ENCODE measurements at regions not wholly inside any gene's neighbourhood (a gene's known extent, or its start where the extent isn't known, plus 50 kb on each side); places are given as distances from the start of the nearest gene placed in this dataset.

GRCh38 chr5:115424446-115424845 lies 120.1 kb downstream of the FEM1C start:
- Histone ChIP-seq H3K27ac (ENCODE audit: low read depth in 1 of 2, low read length in 2 of 2) (no peak overlapping the region), H3K4me3 (ENCODE audit: low read depth in 1 of 3, low read length in 3 of 3) (no peak overlapping the region), H3K4me1 (ENCODE audit: control insufficient read depth in 4 of 4, insufficient read depth in 4 of 4, low read length in 3 of 4) (no peaks in the 10 kb centered on the region), H3K27me3 (ENCODE audit: control insufficient read depth in 4 of 4, insufficient read depth in 4 of 4, low read length in 3 of 4) (no peaks in the 10 kb centered on the region), H3K9me3 (ENCODE audit: control insufficient read depth in 4 of 4, low read length in 3 of 4) (no peaks in the 10 kb centered on the region), H3K36me3 (ENCODE audit: control insufficient read depth in 4 of 4, insufficient read depth in 3 of 4, low read depth in 1 of 4, low read length in 3 of 4) (no peaks in the 10 kb centered on the region), H3K9ac (ENCODE audit: low read depth in 1 of 2, low read length in 2 of 2) (no peak overlapping the region)
- DNase-seq (ENCODE audit: low spot score): no peak
- TF ChIP-seq RXRA (IDR thresholded peaks at IDR 0.05) (no peak), EGR1 (IDR thresholded peaks at IDR 0.05; ENCODE audit: low read depth in 2 of 2) (no peak), HNF4G (IDR thresholded peaks at IDR 0.05) (no peak), JUND (IDR thresholded peaks at IDR 0.05) (no peak), SP1 (IDR thresholded peaks at IDR 0.05) (no peak), MAX (IDR thresholded peaks at IDR 0.05) (no peak), YY1 (IDR thresholded peaks at IDR 0.05) (no peak), FOXA2 (IDR thresholded peaks at IDR 0.05) (no peak)
- TF ChIP-seq, protein P1, sequence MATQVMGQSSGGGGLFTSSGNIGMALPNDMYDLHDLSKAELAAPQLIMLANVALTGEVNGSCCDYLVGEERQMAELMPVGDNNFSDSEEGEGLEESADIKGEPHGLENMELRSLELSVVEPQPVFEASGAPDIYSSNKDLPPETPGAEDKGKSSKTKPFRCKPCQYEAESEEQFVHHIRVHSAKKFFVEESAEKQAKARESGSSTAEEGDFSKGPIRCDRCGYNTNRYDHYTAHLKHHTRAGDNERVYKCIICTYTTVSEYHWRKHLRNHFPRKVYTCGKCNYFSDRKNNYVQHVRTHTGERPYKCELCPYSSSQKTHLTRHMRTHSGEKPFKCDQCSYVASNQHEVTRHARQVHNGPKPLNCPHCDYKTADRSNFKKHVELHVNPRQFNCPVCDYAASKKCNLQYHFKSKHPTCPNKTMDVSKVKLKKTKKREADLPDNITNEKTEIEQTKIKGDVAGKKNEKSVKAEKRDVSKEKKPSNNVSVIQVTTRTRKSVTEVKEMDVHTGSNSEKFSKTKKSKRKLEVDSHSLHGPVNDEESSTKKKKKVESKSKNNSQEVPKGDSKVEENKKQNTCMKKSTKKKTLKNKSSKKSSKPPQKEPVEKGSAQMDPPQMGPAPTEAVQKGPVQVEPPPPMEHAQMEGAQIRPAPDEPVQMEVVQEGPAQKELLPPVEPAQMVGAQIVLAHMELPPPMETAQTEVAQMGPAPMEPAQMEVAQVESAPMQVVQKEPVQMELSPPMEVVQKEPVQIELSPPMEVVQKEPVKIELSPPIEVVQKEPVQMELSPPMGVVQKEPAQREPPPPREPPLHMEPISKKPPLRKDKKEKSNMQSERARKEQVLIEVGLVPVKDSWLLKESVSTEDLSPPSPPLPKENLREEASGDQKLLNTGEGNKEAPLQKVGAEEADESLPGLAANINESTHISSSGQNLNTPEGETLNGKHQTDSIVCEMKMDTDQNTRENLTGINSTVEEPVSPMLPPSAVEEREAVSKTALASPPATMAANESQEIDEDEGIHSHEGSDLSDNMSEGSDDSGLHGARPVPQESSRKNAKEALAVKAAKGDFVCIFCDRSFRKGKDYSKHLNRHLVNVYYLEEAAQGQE (IDR thresholded peaks at IDR 0.05): no peak
- TF ChIP-seq, protein P2, sequence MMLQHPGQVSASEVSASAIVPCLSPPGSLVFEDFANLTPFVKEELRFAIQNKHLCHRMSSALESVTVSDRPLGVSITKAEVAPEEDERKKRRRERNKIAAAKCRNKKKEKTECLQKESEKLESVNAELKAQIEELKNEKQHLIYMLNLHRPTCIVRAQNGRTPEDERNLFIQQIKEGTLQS (IDR thresholded peaks at IDR 0.05): no peak
- 94% methylated on average over 3 of the region's 3 CpGs for WGBS

- H3K9ac ChIP-seq (ENCODE audit: low read depth in 1 of 2, low read length in 2 of 2): no peak overlapping the region
- H3K36me3 ChIP-seq (ENCODE audit: control insufficient read depth in 4 of 4, insufficient read depth in 3 of 4, low read depth in 1 of 4, low read length in 3 of 4): no peaks in the 10 kb centered on the region
- no peaks in the 10 kb centered on the region for H3K27me3 ChIP-seq (ENCODE audit: control insufficient read depth in 4 of 4, insufficient read depth in 4 of 4, low read length in 3 of 4)
- 84% methylated on average over 5 of the region's 5 CpGs for WGBS
- H3K4me3 ChIP-seq (ENCODE audit: low read depth in 1 of 3, low read length in 3 of 3): no peak overlapping the region
- no peaks in the 10 kb centered on the region for H3K9me3 ChIP-seq (ENCODE audit: control insufficient read depth in 4 of 4, low read length in 3 of 4)
- no peak overlapping the region for H3K27ac ChIP-seq (ENCODE audit: low read depth in 1 of 2, low read length in 2 of 2)
- no peak for DNase-seq (ENCODE audit: low spot score)
- TF ChIP-seq FOXA1 (IDR thresholded peaks at IDR 0.05) (no peak), SP1 (IDR thresholded peaks at IDR 0.05) (no peak), FOXA2 (IDR thresholded peaks at IDR 0.05) (no peak), TAF1 (conservative IDR thresholded peaks at IDR 0.05) (no peak), ZBTB33 (IDR thresholded peaks at IDR 0.05) (no peak), JUND (IDR thresholded peaks at IDR 0.05) (no peak), RAD21 (IDR thresholded peaks at IDR 0.05) (no peak), YY1 (IDR thresholded peaks at IDR 0.05) (no peak), NR2F2 (IDR thresholded peaks at IDR 0.05) (no peak), GABPA (IDR thresholded peaks at IDR 0.05 in 1 of 2, conservative IDR thresholded peaks at IDR 0.05 in 1 of 2) (no peak)
- TF ChIP-seq, protein P3, sequence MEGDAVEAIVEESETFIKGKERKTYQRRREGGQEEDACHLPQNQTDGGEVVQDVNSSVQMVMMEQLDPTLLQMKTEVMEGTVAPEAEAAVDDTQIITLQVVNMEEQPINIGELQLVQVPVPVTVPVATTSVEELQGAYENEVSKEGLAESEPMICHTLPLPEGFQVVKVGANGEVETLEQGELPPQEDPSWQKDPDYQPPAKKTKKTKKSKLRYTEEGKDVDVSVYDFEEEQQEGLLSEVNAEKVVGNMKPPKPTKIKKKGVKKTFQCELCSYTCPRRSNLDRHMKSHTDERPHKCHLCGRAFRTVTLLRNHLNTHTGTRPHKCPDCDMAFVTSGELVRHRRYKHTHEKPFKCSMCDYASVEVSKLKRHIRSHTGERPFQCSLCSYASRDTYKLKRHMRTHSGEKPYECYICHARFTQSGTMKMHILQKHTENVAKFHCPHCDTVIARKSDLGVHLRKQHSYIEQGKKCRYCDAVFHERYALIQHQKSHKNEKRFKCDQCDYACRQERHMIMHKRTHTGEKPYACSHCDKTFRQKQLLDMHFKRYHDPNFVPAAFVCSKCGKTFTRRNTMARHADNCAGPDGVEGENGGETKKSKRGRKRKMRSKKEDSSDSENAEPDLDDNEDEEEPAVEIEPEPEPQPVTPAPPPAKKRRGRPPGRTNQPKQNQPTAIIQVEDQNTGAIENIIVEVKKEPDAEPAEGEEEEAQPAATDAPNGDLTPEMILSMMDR (IDR thresholded peaks at IDR 0.05; ENCODE audit: low read depth, low read length, missing input control): no peak
- TF ChIP-seq, protein P1 (IDR thresholded peaks at IDR 0.05): no peak
- no peaks in the 10 kb centered on the region for H3K4me1 ChIP-seq (ENCODE audit: control insufficient read depth in 4 of 4, insufficient read depth in 4 of 4, low read length in 3 of 4)
Measured at GRCh38 chr5:115424030-115424429, 120.5 kb downstream of the FEM1C start.

Measured in liver (tissue), 8 donors.